ENCODE measurements at regions not wholly inside any gene's neighbourhood (a gene's known extent, or its start where the extent isn't known, plus 50 kb on each side); places are given as distances from the start of the nearest gene placed in this dataset.
A peak's percentile ranks its signal among the peaks of the same experiment; 100 is the strongest.

GRCh38 chr9:87271696-87272477, 225.8 kb upstream of the DAPK1 start:
- intact Hi-C loops (cut with DNase I), result no loop called here
- ATAC-seq (no peak), DNase-seq (no peak)
- 78% methylated on average over 4 of the region's 4 CpGs for WGBS
- H3K27ac ChIP-seq (ENCODE audit: low read length), result no peak overlapping the region
- H3K4me3 ChIP-seq (ENCODE audit: low read length), result no peak overlapping the region
- no peaks in the 10 kb centered on the region for H3K9me3 ChIP-seq (ENCODE audit: control insufficient read depth, low read length)
- H3K4me1 ChIP-seq (ENCODE audit: control insufficient read depth, insufficient read depth, low read length), result peaks cover 6% of the 10 kb centered on the region
- H3K27me3 ChIP-seq (ENCODE audit: control insufficient read depth, insufficient read depth), result no peaks in the 10 kb centered on the region

- ATAC-seq (no peak), DNase-seq (no peak)
- Histone ChIP-seq H3K27ac (ENCODE audit: low read length) (no peak overlapping the region), H3K4me1 (ENCODE audit: control insufficient read depth, insufficient read depth, low read length) (peaks cover 6% of the 10 kb centered on the region), H3K4me3 (ENCODE audit: low read length) (no peak overlapping the region), H3K27me3 (ENCODE audit: control insufficient read depth, insufficient read depth) (no peaks in the 10 kb centered on the region), H3K9me3 (ENCODE audit: control insufficient read depth, low read length) (no peaks in the 10 kb centered on the region)
- WGBS, result 66% methylated on average over 9 of the region's 9 CpGs
- intact Hi-C loops (cut with DNase I), result no loop called here
These were observed 222.5 kb upstream of the DAPK1 start for GRCh38 chr9:87275047-87275725.

- WGBS, result 89% methylated on average over 8 of the region's 8 CpGs
- no peak for ATAC-seq
These were observed 221.3 kb upstream of the DAPK1 start for GRCh38 chr9:87276327-87276841.

GRCh38 chr9:87276851-87277261, 220.8 kb upstream of the DAPK1 start:
- WGBS, result 77% methylated on average over 3 of the region's 3 CpGs

More at GRCh38 chr9:87276327-87276841, 221.3 kb upstream of the DAPK1 start:
- Histone ChIP-seq H3K27ac (ENCODE audit: low read length) (no peak overlapping the region), H3K27me3 (ENCODE audit: control insufficient read depth, insufficient read depth) (no peaks in the 10 kb centered on the region), H3K4me3 (ENCODE audit: low read length) (no peak overlapping the region), H3K4me1 (ENCODE audit: control insufficient read depth, insufficient read depth, low read length) (no peaks in the 10 kb centered on the region), H3K9me3 (ENCODE audit: control insufficient read depth, low read length) (no peaks in the 10 kb centered on the region)
- DNase-seq, result no peak
- intact Hi-C loops (cut with DNase I), result no loop called here

DNA sequence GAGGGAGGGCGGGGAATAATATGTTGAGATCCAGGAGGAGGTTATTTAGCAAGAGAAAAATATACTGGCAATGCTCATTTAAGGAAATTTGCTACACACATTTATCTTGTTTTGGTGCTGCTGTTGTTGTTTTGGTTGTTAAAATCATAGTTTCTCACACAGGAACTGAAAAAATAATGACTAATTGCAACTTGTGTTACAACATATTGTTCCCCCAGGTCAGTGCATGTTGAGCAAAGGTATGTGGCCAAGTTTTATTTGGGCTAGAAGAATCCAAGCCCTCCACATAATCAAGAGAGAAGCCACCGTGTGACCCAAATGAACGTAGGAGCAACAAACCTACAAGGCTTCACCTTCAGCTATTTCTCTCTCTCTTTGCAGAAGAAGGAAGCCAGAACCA, 220.3 kb upstream of the DAPK1 start:
- no peaks in the 10 kb centered on the region for H3K27me3 ChIP-seq (ENCODE audit: control insufficient read depth, insufficient read depth)
- DNase-seq, result no peak
- no peak for ATAC-seq
- H3K9me3 ChIP-seq (ENCODE audit: control insufficient read depth, low read length), result no peaks in the 10 kb centered on the region
- no peak overlapping the region for H3K4me3 ChIP-seq (ENCODE audit: low read length)
- no peak overlapping the region for H3K27ac ChIP-seq (ENCODE audit: low read length)
- WGBS, result 83% methylated on average over 3 of the region's 3 CpGs
- no peaks in the 10 kb centered on the region for H3K4me1 ChIP-seq (ENCODE audit: control insufficient read depth, insufficient read depth, low read length)
- intact Hi-C loops (cut with DNase I), result no loop called here

More at GRCh38 chr9:87276851-87277261, 220.8 kb upstream of the DAPK1 start:
- no peak overlapping the region for H3K4me3 ChIP-seq (ENCODE audit: low read length)
- intact Hi-C loops (cut with DNase I), result no loop called here
- H3K9me3 ChIP-seq (ENCODE audit: control insufficient read depth, low read length), result no peaks in the 10 kb centered on the region
- H3K4me1 ChIP-seq (ENCODE audit: control insufficient read depth, insufficient read depth, low read length), result no peaks in the 10 kb centered on the region
- no peaks in the 10 kb centered on the region for H3K27me3 ChIP-seq (ENCODE audit: control insufficient read depth, insufficient read depth)
- DNase-seq (no peak), ATAC-seq (no peak)
- H3K27ac ChIP-seq (ENCODE audit: low read length), result no peak overlapping the region

GRCh38 chr9:87278971-87279733, 218.5 kb upstream of the DAPK1 start:
- H3K27me3 ChIP-seq (ENCODE audit: control insufficient read depth, insufficient read depth), result no peaks in the 10 kb centered on the region
- WGBS, result 67% methylated on average over 3 of the region's 3 CpGs
- H3K4me3 ChIP-seq (ENCODE audit: low read length), result no peak overlapping the region
- H3K27ac ChIP-seq (ENCODE audit: low read length), result no peak overlapping the region
- intact Hi-C loops (cut with DNase I), result no loop called here
- H3K4me1 ChIP-seq (ENCODE audit: control insufficient read depth, insufficient read depth, low read length), result no peaks in the 10 kb centered on the region
- DNase-seq (no peak), ATAC-seq (no peak)
- H3K9me3 ChIP-seq (ENCODE audit: control insufficient read depth, low read length), result no peaks in the 10 kb centered on the region

DNA sequence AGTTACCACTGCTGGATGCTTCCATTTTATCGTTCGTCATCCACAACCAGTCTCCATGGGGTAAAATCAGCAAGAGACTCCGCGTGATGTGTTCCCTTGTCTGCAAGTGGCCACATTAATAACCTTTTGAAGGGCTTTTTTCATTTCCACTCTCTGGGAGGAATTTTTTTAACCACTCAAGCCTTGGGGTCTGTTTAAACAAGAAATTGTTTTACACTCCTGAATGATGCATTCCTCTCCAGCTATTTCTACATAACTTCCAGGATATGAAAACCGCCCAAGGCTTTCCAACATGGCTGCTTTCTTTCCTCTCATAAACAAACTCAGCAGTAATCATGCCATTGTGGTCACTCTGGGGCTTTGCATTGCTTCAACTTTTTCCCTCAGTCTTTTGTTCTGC, 217.2 kb upstream of the DAPK1 start:
- no peaks in the 10 kb centered on the region for H3K4me1 ChIP-seq (ENCODE audit: control insufficient read depth, insufficient read depth, low read length)
- H3K27ac ChIP-seq (ENCODE audit: low read length), result no peak overlapping the region
- ATAC-seq (no peak), DNase-seq (no peak)
- WGBS, result 98% methylated on average over 5 of the region's 5 CpGs
- no peaks in the 10 kb centered on the region for H3K27me3 ChIP-seq (ENCODE audit: control insufficient read depth, insufficient read depth)
- intact Hi-C loops (cut with DNase I), result no loop called here
- no peak overlapping the region for H3K4me3 ChIP-seq (ENCODE audit: low read length)
- no peaks in the 10 kb centered on the region for H3K9me3 ChIP-seq (ENCODE audit: control insufficient read depth, low read length)

DNA sequence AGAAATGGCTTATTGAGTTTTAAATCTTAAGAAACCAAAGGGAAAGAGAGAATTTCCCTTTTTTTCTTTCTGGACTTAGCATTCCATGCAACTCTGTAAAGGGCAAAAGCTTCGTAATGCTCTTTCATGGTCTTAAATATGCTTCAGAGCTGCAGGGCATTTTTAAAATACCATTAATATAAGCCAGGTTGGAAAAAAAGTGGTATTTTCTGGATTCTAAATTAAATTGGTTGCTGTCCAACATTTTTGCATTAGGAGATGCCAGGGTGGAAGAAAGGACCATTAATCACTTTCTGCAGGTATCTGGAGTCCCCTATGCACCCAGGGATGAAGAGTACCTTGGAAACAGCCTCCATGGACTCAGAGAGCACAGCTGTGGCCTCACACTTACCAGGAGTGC, 215.1 kb upstream of the DAPK1 start:
- no peaks in the 10 kb centered on the region for H3K4me1 ChIP-seq (ENCODE audit: control insufficient read depth, insufficient read depth, low read length)
- no peak for ATAC-seq
- no peak overlapping the region for H3K27ac ChIP-seq (ENCODE audit: low read length)
- H3K4me3 ChIP-seq (ENCODE audit: low read length), result no peak overlapping the region
- intact Hi-C loops (cut with DNase I), result no loop called here
- no peaks in the 10 kb centered on the region for H3K27me3 ChIP-seq (ENCODE audit: control insufficient read depth, insufficient read depth)
- no peak for DNase-seq
- H3K9me3 ChIP-seq (ENCODE audit: control insufficient read depth, low read length), result no peaks in the 10 kb centered on the region
- 98% methylated on average over 1 of the region's 1 CpG for WGBS

GRCh38 chr9:87283585-87283984, 214.1 kb upstream of the DAPK1 start:
- Histone ChIP-seq H3K27ac (ENCODE audit: low read length) (no peak overlapping the region), H3K4me1 (ENCODE audit: control insufficient read depth, insufficient read depth, low read length) (no peaks in the 10 kb centered on the region), H3K27me3 (ENCODE audit: control insufficient read depth, insufficient read depth) (no peaks in the 10 kb centered on the region), H3K4me3 (ENCODE audit: low read length) (no peak overlapping the region), H3K9me3 (ENCODE audit: control insufficient read depth, low read length) (no peaks in the 10 kb centered on the region)
- DNase-seq (no peak), ATAC-seq (no peak)
- WGBS, result 98% methylated on average over 4 of the region's 4 CpGs
- intact Hi-C loops (cut with DNase I), result no loop called here

DNA sequence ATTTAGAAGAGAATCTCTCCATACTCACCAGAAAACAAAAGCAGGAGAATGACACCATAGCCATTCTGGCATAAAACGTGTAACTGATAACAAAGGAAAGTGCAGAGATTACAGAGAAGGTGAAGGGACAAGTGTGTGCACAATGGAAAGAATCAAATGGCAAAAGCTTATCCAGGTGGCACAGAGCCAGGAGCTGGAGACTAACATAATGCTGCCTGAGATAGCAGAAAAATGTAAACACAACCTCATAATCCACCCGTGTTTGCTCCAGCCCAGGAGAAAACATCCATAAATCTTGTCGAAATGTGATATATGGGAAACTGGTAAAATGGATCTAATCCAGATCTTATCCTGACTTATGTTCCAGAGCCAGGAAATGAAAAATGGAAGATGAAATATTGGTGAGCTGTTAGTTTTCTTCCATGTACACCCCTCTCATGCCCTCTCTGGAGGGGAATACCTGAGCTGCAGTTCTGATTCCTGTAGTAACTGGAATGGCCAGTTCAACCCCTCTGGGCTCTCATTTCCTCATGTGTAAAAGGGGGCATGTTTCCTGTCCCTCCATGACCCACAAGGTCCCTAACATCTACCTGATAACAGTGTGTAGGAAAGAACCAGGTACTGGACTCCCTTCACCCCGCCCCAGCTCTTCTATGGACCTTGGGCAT, 212.3 kb upstream of the DAPK1 start:
- H3K27me3 ChIP-seq (ENCODE audit: control insufficient read depth, insufficient read depth), result no peaks in the 10 kb centered on the region
- 42% methylated on average over 4 of the region's 4 CpGs for WGBS
- H3K27ac ChIP-seq (ENCODE audit: low read length), result no peak overlapping the region
- no peaks in the 10 kb centered on the region for H3K4me1 ChIP-seq (ENCODE audit: control insufficient read depth, insufficient read depth, low read length)
- no peaks in the 10 kb centered on the region for H3K9me3 ChIP-seq (ENCODE audit: control insufficient read depth, low read length)
- intact Hi-C loops (cut with DNase I), result no loop called here
- H3K4me3 ChIP-seq (ENCODE audit: low read length), result no peak overlapping the region
- peak; percentile 72 to 77 for ATAC-seq
- peak in 1 of 3 donors; percentile 57 for DNase-seq

All from right cardiac atrium (tissue), 5 donors.